ENCODE measurements at regions not wholly inside any gene's neighbourhood (a gene's known extent, or its start where the extent isn't known, plus 50 kb on each side); places are given as distances from the start of the nearest gene placed in this dataset.
A peak's percentile ranks its signal among the peaks of the same experiment; 100 is the strongest.

DNA sequence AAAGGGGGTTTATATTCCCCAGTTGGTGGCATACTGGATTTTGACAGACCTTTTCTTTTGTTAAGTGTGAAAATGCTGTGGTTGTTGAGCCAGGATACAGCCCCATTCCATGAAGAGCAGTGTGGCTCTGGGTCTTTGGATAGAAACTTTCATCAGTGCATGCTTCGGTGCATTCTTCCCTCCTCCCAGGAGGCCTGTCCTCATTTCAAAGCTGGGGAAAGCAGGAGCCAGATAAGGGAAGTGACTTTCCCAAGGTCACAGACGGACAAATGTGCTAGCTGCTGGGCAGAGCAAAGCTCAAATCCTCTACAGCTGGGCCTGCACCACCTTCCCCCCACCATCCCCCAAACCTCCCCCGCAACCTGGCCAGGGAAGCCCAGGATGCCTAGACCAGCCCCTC is 184.5 kb upstream of the NTM start (continued):
- no peak for TF ChIP-seq SRF (CRISPR knock-in tag; IDR thresholded peaks at IDR 0.05)
- no peak for TF ChIP-seq DDX20 (tag; IDR thresholded peaks at IDR 0.05; ENCODE audit: low read depth)
- no peak for TF ChIP-seq MTA1 (IDR thresholded peaks at IDR 0.05; ENCODE audit: borderline replicate concordance)
- TF ChIP-seq CBX1 (IDR thresholded peaks at IDR 0.05; ENCODE audit: low read depth): no peak
- no peak for TF ChIP-seq MLX (CRISPR knock-in tag; conservative IDR thresholded peaks at IDR 0.05)
- TF ChIP-seq POLR2B (IDR thresholded peaks at IDR 0.05; ENCODE audit: low read depth, partially characterized antibody): no peak
- TF ChIP-seq FOXP4 (CRISPR knock-in tag; IDR thresholded peaks at IDR 0.05; ENCODE audit: borderline replicate concordance): no peak

GRCh38 chr11:131186629-131187101 is 183.8 kb upstream of the NTM start:
- Histone ChIP-seq H3K27ac (ENCODE audit: extremely low read depth, low read depth, low read length) (no peak overlapping the region), H3K36me3 (ENCODE audit: control insufficient read depth, insufficient read depth, low read length) (no peaks in the 10 kb centered on the region), H3K79me2 (ENCODE audit: control insufficient read depth, insufficient read depth, low read length) (no peaks in the 10 kb centered on the region), H2AFZ (ENCODE audit: low read depth, low read length) (no peak overlapping the region), H3K4me3 (no peak overlapping the region), H3K4me2 (ENCODE audit: insufficient read depth, low read length) (no peak overlapping the region), H4K20me1 (replicated peaks; ENCODE audit: control insufficient read depth, insufficient read depth, low read length) (no peaks in the 10 kb centered on the region), H3K9ac (ENCODE audit: insufficient read depth in 1 of 2, low read depth in 2 of 2, low read length in 2 of 2) (no peak overlapping the region), H3K9me3 (replicated peaks; ENCODE audit: control insufficient read depth, insufficient read depth, low read depth, low read length) (no peaks in the 10 kb centered on the region), H3K9me1 (ENCODE audit: control insufficient read depth, insufficient read depth, low read length) (no peaks in the 10 kb centered on the region), H3K27me3 (ENCODE audit: control insufficient read depth in 2 of 2, insufficient read depth in 2 of 2, low read length in 2 of 2) (no peaks in the 10 kb centered on the region), H3K4me1 (replicated peaks in 1 of 2; ENCODE audit: control insufficient read depth in 2 of 2, insufficient read depth in 2 of 2, low read length in 2 of 2) (no peaks in the 10 kb centered on the region)
- in situ Hi-C loops (cut with MboI) (no loop called here), intact Hi-C loops (cut with micrococcal nuclease) (no loop called here)
- no peak for FAIRE-seq
- WGBS (ENCODE audit: insufficient coverage, low coverage, missing lambda C conversion rate): 2% methylated on average over 6 of the region's 10 CpGs
- no peak for TF ChIP-seq NELFE (IDR thresholded peaks at IDR 0.05; ENCODE audit: insufficient read depth, insufficient read length)
- no peak for TF ChIP-seq THRAP3 (IDR thresholded peaks at IDR 0.05; ENCODE audit: borderline replicate concordance)
- TF ChIP-seq ZNF175 (CRISPR knock-in tag; IDR thresholded peaks at IDR 0.05; ENCODE audit: low read depth): no peak
- TF ChIP-seq, protein P1, sequence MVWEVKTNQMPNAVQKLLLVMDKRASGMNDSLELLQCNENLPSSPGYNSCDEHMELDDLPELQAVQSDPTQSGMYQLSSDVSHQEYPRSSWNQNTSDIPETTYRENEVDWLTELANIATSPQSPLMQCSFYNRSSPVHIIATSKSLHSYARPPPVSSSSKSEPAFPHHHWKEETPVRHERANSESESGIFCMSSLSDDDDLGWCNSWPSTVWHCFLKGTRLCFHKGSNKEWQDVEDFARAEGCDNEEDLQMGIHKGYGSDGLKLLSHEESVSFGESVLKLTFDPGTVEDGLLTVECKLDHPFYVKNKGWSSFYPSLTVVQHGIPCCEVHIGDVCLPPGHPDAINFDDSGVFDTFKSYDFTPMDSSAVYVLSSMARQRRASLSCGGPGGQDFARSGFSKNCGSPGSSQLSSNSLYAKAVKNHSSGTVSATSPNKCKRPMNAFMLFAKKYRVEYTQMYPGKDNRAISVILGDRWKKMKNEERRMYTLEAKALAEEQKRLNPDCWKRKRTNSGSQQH (CRISPR knock-in tag; IDR thresholded peaks at IDR 0.05): no peak
- TF ChIP-seq ERF (CRISPR knock-in tag; IDR thresholded peaks at IDR 0.05): no peak
- peak; percentile 92 for TF ChIP-seq SPI1 (IDR thresholded peaks at IDR 0.05; ENCODE audit: borderline replicate concordance, low read depth, low read length)
- DNase-seq (ENCODE audit: extremely low read depth in 1 of 4, low spot score in 3 of 4): no peak
- no peak; the same call in 2 of the 3 replicates for ATAC-seq
- BruUV-seq (replicated peaks): no TSS peak
- ChIA-PET CTCF (ENCODE audit: low intra/inter-chr PET ratio) (no interaction called here), POLR2A (interaction anchor here (0.6 to 0.9 kb wide), 2 partner anchors 19 to 31 kb away, joined by 3 read pairs; no protein-coding TSS in a partner anchor)

All from K562 (cell line).